HG03571 (cell line): ENCODE measurements at regions not wholly inside any gene's neighbourhood (a gene's known extent, or its start where the extent isn't known, plus 50 kb on each side); places are given as distances from the start of the nearest gene placed in this dataset.
"Not testable (repeated sequence)": the region's sequence is repeated elsewhere in the genome, so short reads cannot be mapped to it uniquely, and the experiment has no call there.

Experiments used
- ATAC-seq: cut with Tn5 transposase; IDR thresholded peaks from one replicate; pipeline ENCODE4 v1.9.1; 2021; ENCODE audit not compliant: unreplicated experiment

GRCh38 chr6:106749609-106750008 is 120.2 kb downstream of the QRSL1 start:
- no peak for ATAC-seq

GRCh38 chr6:106748547-106749207 is 119.3 kb downstream of the QRSL1 start:
- ATAC-seq = no peak

- ATAC-seq = no peak
Measured at GRCh38 chr6:106747139-106747538, 117.8 kb downstream of the QRSL1 start.

- ATAC-seq = no peak
Measured at GRCh38 chr6:106746652-106747051, 117.3 kb downstream of the QRSL1 start.

GRCh38 chr6:106745824-106746582 is 116.6 kb downstream of the QRSL1 start:
- no peak for ATAC-seq

GRCh38 chr6:106745197-106745770 is 115.9 kb downstream of the QRSL1 start:
- no peak for ATAC-seq

GRCh38 chr6:106744781-106745180 is 115.4 kb downstream of the QRSL1 start:
- no peak for ATAC-seq

GRCh38 chr6:106744029-106744428 is 114.7 kb downstream of the QRSL1 start:
- not testable (repeated sequence) for ATAC-seq

GRCh38 chr6:106743612-106744011 is 114.2 kb downstream of the QRSL1 start:
- no peak for ATAC-seq

GRCh38 chr6:106740287-106740686 is 110.9 kb downstream of the QRSL1 start:
- no peak for ATAC-seq

- ATAC-seq = no peak
Measured at GRCh38 chr6:106739387-106739786, 110.0 kb downstream of the QRSL1 start.

GRCh38 chr6:106736502-106736901 is 107.1 kb downstream of the QRSL1 start:
- ATAC-seq = no peak

- no peak for ATAC-seq
Measured at GRCh38 chr6:106735828-106736227, 106.5 kb downstream of the QRSL1 start.

GRCh38 chr6:106735136-106735633 is 105.8 kb downstream of the QRSL1 start:
- ATAC-seq = no peak

- no peak for ATAC-seq
Measured at GRCh38 chr6:106733386-106733785, 104.0 kb downstream of the QRSL1 start.

- ATAC-seq = no peak
Measured at GRCh38 chr6:106732376-106732940, 103.1 kb downstream of the QRSL1 start.

- ATAC-seq = no peak
Measured at GRCh38 chr6:106731843-106732160, 102.4 kb downstream of the QRSL1 start.

GRCh38 chr6:106731144-106731842 is 101.9 kb downstream of the QRSL1 start:
- no peak for ATAC-seq

GRCh38 chr6:106730718-106731117 is 101.3 kb downstream of the QRSL1 start:
- no peak for ATAC-seq

- no peak for ATAC-seq
Measured at GRCh38 chr6:106730264-106730663, 100.9 kb downstream of the QRSL1 start.

GRCh38 chr6:106729841-106730240 is 100.5 kb downstream of the QRSL1 start:
- ATAC-seq = no peak
